ENCODE measurements at regions not wholly inside any gene's neighbourhood (a gene's known extent, or its start where the extent isn't known, plus 50 kb on each side); places are given as distances from the start of the nearest gene placed in this dataset.

GRCh38 chr3:80688814-80689213 lies 921.0 kb upstream of the ROBO1 start:
- TF ChIP-seq POLR2AphosphoS5 (IDR thresholded peaks at IDR 0.05; ENCODE audit: low read depth, low read length) (no peak), POLR2A (IDR thresholded peaks at IDR 0.05; ENCODE audit: low read depth, low read length) (no peak)
